Smooth muscle cell of the brain vasculature (primary cell): ENCODE measurements at regions not wholly inside any gene's neighbourhood (a gene's known extent, or its start where the extent isn't known, plus 50 kb on each side); places are given as distances from the start of the nearest gene placed in this dataset.

ENCODE experiments used
- DNase-seq: peaks from one replicate; pipeline ENCODE4 v3.0.0-alpha.2; 2012; ENCODE audit warnings: low read depth, low spot score

GRCh38 chr1:30479575-30479974 lies 243.8 kb downstream of the MATN1 start:
- no peak for DNase-seq

- DNase-seq, result no peak
Observed at GRCh38 chr1:30478799-30479563, 244.4 kb downstream of the MATN1 start.

GRCh38 chr1:30478283-30478682 lies 245.1 kb downstream of the MATN1 start:
- DNase-seq, result no peak

- no peak for DNase-seq
Observed at GRCh38 chr1:30477588-30477987, 245.8 kb downstream of the MATN1 start.

GRCh38 chr1:30476911-30477459 lies 246.4 kb downstream of the MATN1 start:
- DNase-seq, result no peak

GRCh38 chr1:30476476-30476875 lies 246.9 kb downstream of the MATN1 start:
- DNase-seq, result no peak

GRCh38 chr1:30475966-30476365 lies 247.4 kb downstream of the MATN1 start:
- DNase-seq, result no peak

- no peak for DNase-seq
Observed at GRCh38 chr1:30475201-30475600, 248.2 kb downstream of the MATN1 start.

GRCh38 chr1:30474818-30475200 lies 248.6 kb downstream of the MATN1 start:
- DNase-seq, result no peak

GRCh38 chr1:30473922-30474817 lies 249.2 kb downstream of the MATN1 start:
- no peak for DNase-seq

- no peak for DNase-seq
Observed at GRCh38 chr1:30472526-30472925, 250.9 kb downstream of the MATN1 start.

- DNase-seq, result no peak
Observed at GRCh38 chr1:30472009-30472408, 251.4 kb downstream of the MATN1 start.

- no peak for DNase-seq
Observed at GRCh38 chr1:30471307-30471706, 252.1 kb downstream of the MATN1 start.

- no peak for DNase-seq
Observed at GRCh38 chr1:30469426-30469825, 254.0 kb downstream of the MATN1 start.

- no peak for DNase-seq
Observed at GRCh38 chr1:30467101-30467500, 256.3 kb downstream of the MATN1 start.

GRCh38 chr1:30466610-30467009 lies 256.8 kb downstream of the MATN1 start:
- no peak for DNase-seq

- DNase-seq, result no peak
Observed at GRCh38 chr1:30466026-30466425, 257.4 kb downstream of the MATN1 start.

GRCh38 chr1:30465096-30465495 lies 258.3 kb downstream of the MATN1 start:
- no peak for DNase-seq

- no peak for DNase-seq
Observed at GRCh38 chr1:30464187-30464617, 259.2 kb downstream of the MATN1 start.

- DNase-seq, result no peak
Observed at GRCh38 chr1:30462826-30463425, 260.5 kb downstream of the MATN1 start.

- no peak for DNase-seq
Observed at GRCh38 chr1:30462166-30462565, 261.2 kb downstream of the MATN1 start.

- DNase-seq, result no peak
Observed at GRCh38 chr1:30461640-30462039, 261.7 kb downstream of the MATN1 start.
